ENCODE measurements at regions not wholly inside any gene's neighbourhood (a gene's known extent, or its start where the extent isn't known, plus 50 kb on each side); places are given as distances from the start of the nearest gene placed in this dataset.

DNA sequence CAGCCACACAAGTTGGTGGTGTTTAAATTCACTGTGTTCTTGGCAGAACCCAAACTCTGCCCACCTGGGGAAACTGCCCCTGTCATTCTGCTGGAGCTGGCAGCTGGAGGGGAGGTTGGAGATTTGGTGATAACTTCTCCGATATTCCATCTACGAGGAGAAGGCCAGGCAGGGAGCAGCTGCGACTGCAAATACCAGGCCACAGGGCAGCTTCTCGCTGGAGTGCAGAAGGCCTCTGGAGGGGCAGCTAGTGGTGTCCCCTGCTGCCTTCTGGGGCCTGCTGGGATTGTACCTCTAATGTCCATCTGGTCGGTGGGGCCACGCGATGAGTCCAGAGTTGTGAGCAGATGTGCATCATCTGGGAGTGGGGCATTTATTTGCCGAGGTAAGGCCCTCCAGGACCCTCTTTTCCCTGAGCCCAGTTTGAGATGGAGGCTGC is 98.9 kb downstream of the ACKR3 start:
- TF ChIP-seq POLR2A (IDR thresholded peaks at IDR 0.05; ENCODE audit: low read length) (no peak), GATA1 (IDR thresholded peaks at IDR 0.05; ENCODE audit: low read depth, low read length) (no peak)

Data from erythroblast (primary cell).